SH-SY5Y (cell line): ENCODE measurements at regions not wholly inside any gene's neighbourhood (a gene's known extent, or its start where the extent isn't known, plus 50 kb on each side); places are given as distances from the start of the nearest gene placed in this dataset.

Source experiments
- GATA2 ChIP-seq: IDR thresholded peaks from 2 replicates; pipeline ENCODE4 v1.6.1; 2011; ENCODE audit warnings: mild to moderate bottlenecking, low read depth, low read length
- GATA3 ChIP-seq: IDR thresholded peaks from 2 replicates; pipeline ENCODE4 v1.6.1; 2011; ENCODE audit warnings: low read depth, mild to moderate bottlenecking, low read length, moderate library complexity

GRCh38 chr21:16055014-16055413, 325.2 kb downstream of the USP25 start:
- TF ChIP-seq GATA2, result no peak
- TF ChIP-seq GATA3, result no peak
